K562 (cell line): ENCODE measurements at regions not wholly inside any gene's neighbourhood (a gene's known extent, or its start where the extent isn't known, plus 50 kb on each side); places are given as distances from the start of the nearest gene placed in this dataset.

Experiments used
- ATAC-seq: fragments of 200-7000 bp; cut with Tn5 transposase; 3 replicates; pipeline ENCODE4 v1.9.1; 2020; ENCODE audit warnings: moderate library complexity
- BruUV-seq: library from RNA; stranded (reverse); fragments of 400-500 nt; replicated peaks from 2 replicates; lab custom pipeline; 2021; lab: Mats Ljungman, UMichigan
- CTCF ChIA-PET: fragments of 300-600 bp; formaldehyde crosslinking; extraction: SDS; loops from one replicate; lab custom pipeline; 2021; ENCODE audit warnings: low intra/inter-chr PET ratio; lab: Yijun Ruan, JAX
- POLR2A ChIA-PET: fragments of 300-600, 350-650 bp; sonication (Branson Sonifier 250); formaldehyde crosslinking; extraction: SDS; loops from one replicate; lab custom pipeline; 2021; ENCODE audit warnings: antibody characterized with exemption, inconsistent platforms; lab: Yijun Ruan, JAX
- DNase-seq, 4 experiments: peaks; one replicate each; pipeline versions ENCODE4 v3.0.0 to v3.0.0-alpha.2; 2011 to 2018; ENCODE audit warnings: low spot score in 3 of 4, mixed read lengths in 3 of 4; ENCODE audit errors: extremely low read depth in 1 of 4
- FAIRE-seq: peaks from 2 replicates; lab custom pipeline; 2011; peaks lifted over from hg19 to GRCh38; lab: Jason Lieb, UNC
- H2AFZ ChIP-seq: 2 replicates; pipeline ENCODE4 v1.6.0; 2011; ENCODE audit warnings: low read depth, low read length, control low read depth, inconsistent platforms
- H3K27ac ChIP-seq: fragments of 200-600 bp; 3 replicates; pipeline ENCODE4 v1.8.0; 2011; ENCODE audit warnings: low read depth, mild to moderate bottlenecking, control low read depth, inconsistent platforms, low read length, moderate library complexity, mixed read lengths; ENCODE audit errors: extremely low read depth
- H3K27me3 ChIP-seq, 2 experiments: fragments of 300-600 bp in 1 of 2; 2 replicates in 1 of 2; 3 replicates in 1 of 2; pipeline versions ENCODE4 v1.6.0 to v1.8.0; 2011; ENCODE audit warnings: inconsistent platforms in 2 of 2, low read length in 2 of 2, mild to moderate bottlenecking in 1 of 2, mixed read lengths in 1 of 2, moderate library complexity in 1 of 2; ENCODE audit not compliant: control insufficient read depth in 2 of 2, insufficient read depth in 2 of 2
- H3K36me3 ChIP-seq: fragments of 300-600 bp; 3 replicates; pipeline ENCODE4 v1.8.0; 2011; ENCODE audit warnings: mild to moderate bottlenecking, low read length, inconsistent platforms; ENCODE audit not compliant: control insufficient read depth, insufficient read depth
- H3K4me1 ChIP-seq, 2 experiments: fragments of 200-600 bp in 1 of 2; replicated peaks in 1 of 2; 2 replicates in 1 of 2; 3 replicates in 1 of 2; pipeline versions ENCODE4 v1.5.1 to v1.8.0; 2011; ENCODE audit warnings: inconsistent platforms in 2 of 2, low read length in 2 of 2, mild to moderate bottlenecking in 1 of 2, mixed read lengths in 1 of 2, moderate library complexity in 1 of 2; ENCODE audit not compliant: control insufficient read depth in 2 of 2, insufficient read depth in 2 of 2
- H3K4me2 ChIP-seq: 2 replicates; pipeline ENCODE4 v1.6.1; 2011; ENCODE audit warnings: low read length, control low read depth, inconsistent platforms, mixed read lengths; ENCODE audit not compliant: insufficient read depth
- H3K4me3 ChIP-seq: fragments of 200-600 bp; sonication (generic), shearing (Covaris generic); 2 replicates; pipeline ENCODE4 v1.5.1; 2016; ENCODE audit warnings: control low read depth, inconsistent platforms
- H3K79me2 ChIP-seq: fragments of 200-600 bp; 3 replicates; pipeline ENCODE4 v1.8.0; 2011; ENCODE audit warnings: low read length, inconsistent platforms; ENCODE audit not compliant: control insufficient read depth, insufficient read depth
- H3K9ac ChIP-seq, 2 experiments: 2 replicates each; pipeline versions ENCODE4 v1.6.0 to v1.6.1; 2011; ENCODE audit warnings: low read depth in 2 of 2, low read length in 2 of 2, control low read depth in 1 of 2, inconsistent platforms in 1 of 2, mild to moderate bottlenecking in 1 of 2, mixed read lengths in 1 of 2; ENCODE audit not compliant: insufficient read depth in 1 of 2
- H3K9me1 ChIP-seq: one replicate; pipeline ENCODE4 v1.6.0; 2011; ENCODE audit warnings: inconsistent platforms, mild to moderate bottlenecking, low read length, moderate library complexity; ENCODE audit not compliant: control insufficient read depth, insufficient read depth
- H3K9me3 ChIP-seq: replicated peaks from 2 replicates; pipeline ENCODE4 v1.5.1; 2011; ENCODE audit warnings: low read depth, low read length, inconsistent platforms; ENCODE audit not compliant: control insufficient read depth, insufficient read depth
- H4K20me1 ChIP-seq: replicated peaks from 2 replicates; pipeline ENCODE4 v1.6.1; 2011; ENCODE audit warnings: low read length, inconsistent platforms, mixed read lengths; ENCODE audit not compliant: control insufficient read depth, insufficient read depth
- CREB1 ChIP-seq, 2 experiments: sonication (generic) in 1 of 2; formaldehyde crosslinking in 1 of 2; IDR thresholded peaks; 2 replicates each; pipeline versions ENCODE4 v1.6.1 to v1.8.0; 2012 to 2022; ENCODE audit warnings: inconsistent platforms in 1 of 2, mild to moderate bottlenecking in 1 of 2, missing genetic modification reagents in 1 of 2, moderate library complexity in 1 of 2
- DMBX1 ChIP-seq: fragments of 250-450 bp; sonication (Bioruptor Pico); IDR thresholded peaks from 2 replicates; pipeline ENCODE4 v1.8.0; 2022; ENCODE audit warnings: inconsistent platforms, mild to moderate bottlenecking, moderate library complexity, borderline replicate concordance
- E4F1 ChIP-seq: fragments of 250-450 bp; sonication (Bioruptor Pico); IDR thresholded peaks from 2 replicates; pipeline ENCODE4 v1.5.0; 2021; ENCODE audit warnings: mild to moderate bottlenecking, borderline replicate concordance
- ETS1 ChIP-seq: conservative IDR thresholded peaks from 2 replicates; pipeline ENCODE4 v1.6.1; 2011; ENCODE audit warnings: low read depth, mild to moderate bottlenecking, low read length; ENCODE audit not compliant: control insufficient read depth
- FIP1L1 ChIP-seq: fragments of 200-400 bp; formaldehyde crosslinking; IDR thresholded peaks from 2 replicates; pipeline ENCODE4 v1.6.1; 2018; ENCODE audit warnings: mild to moderate bottlenecking, low read depth, low read length; ENCODE audit not compliant: poor library complexity, severe bottlenecking
- GTF2E2 ChIP-seq: fragments of 200-800 bp; sonication (Bioruptor generic); IDR thresholded peaks from 2 replicates; pipeline ENCODE4 v1.6.1; 2016; ENCODE audit warnings: missing genetic modification characterization, missing compliant biosample characterization
- HDAC6 ChIP-seq: IDR thresholded peaks from 2 replicates; pipeline ENCODE4 v1.6.1; 2012; ENCODE audit warnings: low read depth, mild to moderate bottlenecking, control low read depth, inconsistent platforms, low read length, moderate library complexity
- PBX2 ChIP-seq, 2 experiments: IDR thresholded peaks in 1 of 2; conservative IDR thresholded peaks in 1 of 2; 2 replicates each; pipeline ENCODE4 v1.6.1; 2016; ENCODE audit warnings: low read depth in 2 of 2, mild to moderate bottlenecking in 1 of 2, missing compliant biosample characterization in 1 of 2, missing genetic modification characterization in 1 of 2, moderate library complexity in 1 of 2
- PURB ChIP-seq: sonication (generic); formaldehyde crosslinking; IDR thresholded peaks from 2 replicates; pipeline ENCODE4 v1.9.0; 2021; ENCODE audit warnings: low read depth, mild to moderate bottlenecking, missing genetic modification reagents
- STAT6 ChIP-seq: sonication (generic); formaldehyde crosslinking; IDR thresholded peaks from 2 replicates; pipeline ENCODE4 v1.8.1; 2023; ENCODE audit warnings: mild to moderate bottlenecking, missing genetic modification reagents
- TAF9B ChIP-seq: fragments of 450-650 bp; IDR thresholded peaks from 2 replicates; pipeline ENCODE4 v1.6.1; 2018; ENCODE audit warnings: mild to moderate bottlenecking; ENCODE audit not compliant: partially characterized antibody
- XRCC3 ChIP-seq: fragments of 450-650 bp; IDR thresholded peaks from 2 replicates; pipeline ENCODE4 v1.6.1; 2017; ENCODE audit warnings: mild to moderate bottlenecking, moderate library complexity
- ZNF347 ChIP-seq: fragments of 450-650 bp; formaldehyde crosslinking; IDR thresholded peaks from 2 replicates; pipeline ENCODE4 v1.4.0; 2020; ENCODE audit warnings: low read depth, mild to moderate bottlenecking, moderate library complexity
- in situ Hi-C: fragments of 300-500 bp; cut with MboI; formaldehyde crosslinking; loops from 4 replicates; pipeline ENCODE4 v1.15.0; 2018; ENCODE audit warnings: inconsistent platforms, mixed read lengths
- intact Hi-C: fragments of 100-400 bp; cut with micrococcal nuclease; formaldehyde crosslinking; loops from 2 replicates; pipeline ENCODE4 v1.14.2; 2022

- Histone ChIP-seq H3K9me1 (no peaks in the 10 kb centered on the region), H3K27me3 (no peaks in the 10 kb centered on the region), H3K4me1 (no peaks in the 10 kb centered on the region), H2AFZ (no peak overlapping the region), H3K36me3 (no peaks in the 10 kb centered on the region), H3K4me3 (no peak overlapping the region), H3K4me2 (no peak overlapping the region), H3K9ac (no peak overlapping the region), H3K79me2 (no peaks in the 10 kb centered on the region), H3K9me3 (no peaks in the 10 kb centered on the region; the same call in 1 of the 2 replicates), H3K27ac (no peak overlapping the region), H4K20me1 (no peaks in the 10 kb centered on the region)
- DNase-seq (no peak), FAIRE-seq (no peak), ATAC-seq (no peak)
- BruUV-seq = no TSS peak
- ChIA-PET CTCF (no interaction called here), POLR2A (no interaction called here)
- intact Hi-C loops (no loop called here), in situ Hi-C loops (no loop called here)
- TF ChIP-seq ETS1 = no peak
- TF ChIP-seq PBX2 (CRISPR knock-in tag; IDR thresholded peaks at IDR 0.05; ENCODE audit: low read depth) = no peak
- TF ChIP-seq PBX2 (tag; conservative IDR thresholded peaks at IDR 0.05; ENCODE audit: low read depth) = no peak
- TF ChIP-seq TAF9B = no peak
- no peak for TF ChIP-seq CREB1 (IDR thresholded peaks at IDR 0.05)
- no peak for TF ChIP-seq CREB1 (CRISPR knock-in tag; IDR thresholded peaks at IDR 0.05)
- no peak for TF ChIP-seq XRCC3
- no peak for TF ChIP-seq HDAC6
- no peak for TF ChIP-seq ZNF347 (CRISPR knock-in tag)
- no peak for TF ChIP-seq PURB (CRISPR knock-in tag)
- TF ChIP-seq E4F1 (CRISPR knock-in tag) = no peak
- no peak for TF ChIP-seq DMBX1
- TF ChIP-seq GTF2E2 (tag) = no peak
- no peak for TF ChIP-seq STAT6
- TF ChIP-seq FIP1L1 = no peak
These were observed 178.3 kb downstream of the MRPS30 start for GRCh38 chr5:44987026-44987425.
